Colonic mucosa (tissue), 4 donors: ENCODE measurements at regions not wholly inside any gene's neighbourhood (a gene's known extent, or its start where the extent isn't known, plus 50 kb on each side); places are given as distances from the start of the nearest gene placed in this dataset.

Experiments used
- DNase-seq: peaks from one replicate; pipeline ENCODE4 v3.0.0-alpha.2; 2020
- H3K27ac ChIP-seq: fragments of 200-600 bp; one replicate; pipeline ENCODE4 v1.8.0; 2021
- H3K27me3 ChIP-seq: fragments of 200-600 bp; one replicate; pipeline ENCODE4 v1.8.0; 2021
- H3K36me3 ChIP-seq: fragments of 200-600 bp; one replicate; pipeline ENCODE4 v1.8.0; 2021
- H3K4me1 ChIP-seq: fragments of 200-600 bp; one replicate; pipeline ENCODE4 v1.8.0; 2021; ENCODE audit warnings: mild to moderate bottlenecking
- H3K4me3 ChIP-seq: fragments of 200-600 bp; one replicate; pipeline ENCODE4 v1.8.0; 2021
- H3K9ac ChIP-seq, 2 donors: one replicate each; pipeline ENCODE4 v1.7.0; 2013; ENCODE audit warnings: control low read depth in 2 of 2, low read depth in 2 of 2, low read length in 2 of 2
- H3K9me3 ChIP-seq: fragments of 200-600 bp; one replicate; pipeline ENCODE4 v1.8.0; 2021
- intact Hi-C: fragments of 100-400 bp; cut with DNase I; formaldehyde crosslinking; loops from one replicate; pipeline ENCODE4 v1.14.1; 2022
- TF ChIP-seq, protein P1 (sequence below): fragments of 200-600 bp; IDR thresholded peaks from one replicate; pipeline ENCODE4 v1.8.0; 2022; ENCODE audit warnings: antibody characterized with exemption, mild to moderate bottlenecking
- donor health status: healthy.
- donor health status: DM: no; HTN: no; CAD: no.
- donor health status: DM: no; HTN: no; CAD: no.

- Histone ChIP-seq H3K27me3 (no peaks in the 10 kb centered on the region), H3K27ac (no peak overlapping the region), H3K4me3 (no peak overlapping the region), H3K36me3 (no peaks in the 10 kb centered on the region), H3K9ac (no peak overlapping the region), H3K9me3 (no peaks in the 10 kb centered on the region), H3K4me1 (no peaks in the 10 kb centered on the region)
- no peak for DNase-seq
- intact Hi-C loops = no loop called here
- TF ChIP-seq, protein P1, sequence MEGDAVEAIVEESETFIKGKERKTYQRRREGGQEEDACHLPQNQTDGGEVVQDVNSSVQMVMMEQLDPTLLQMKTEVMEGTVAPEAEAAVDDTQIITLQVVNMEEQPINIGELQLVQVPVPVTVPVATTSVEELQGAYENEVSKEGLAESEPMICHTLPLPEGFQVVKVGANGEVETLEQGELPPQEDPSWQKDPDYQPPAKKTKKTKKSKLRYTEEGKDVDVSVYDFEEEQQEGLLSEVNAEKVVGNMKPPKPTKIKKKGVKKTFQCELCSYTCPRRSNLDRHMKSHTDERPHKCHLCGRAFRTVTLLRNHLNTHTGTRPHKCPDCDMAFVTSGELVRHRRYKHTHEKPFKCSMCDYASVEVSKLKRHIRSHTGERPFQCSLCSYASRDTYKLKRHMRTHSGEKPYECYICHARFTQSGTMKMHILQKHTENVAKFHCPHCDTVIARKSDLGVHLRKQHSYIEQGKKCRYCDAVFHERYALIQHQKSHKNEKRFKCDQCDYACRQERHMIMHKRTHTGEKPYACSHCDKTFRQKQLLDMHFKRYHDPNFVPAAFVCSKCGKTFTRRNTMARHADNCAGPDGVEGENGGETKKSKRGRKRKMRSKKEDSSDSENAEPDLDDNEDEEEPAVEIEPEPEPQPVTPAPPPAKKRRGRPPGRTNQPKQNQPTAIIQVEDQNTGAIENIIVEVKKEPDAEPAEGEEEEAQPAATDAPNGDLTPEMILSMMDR = no peak
Observed at GRCh38 chr16:48970216-48970615, 311.4 kb downstream of the CBLN1 start.

DNA sequence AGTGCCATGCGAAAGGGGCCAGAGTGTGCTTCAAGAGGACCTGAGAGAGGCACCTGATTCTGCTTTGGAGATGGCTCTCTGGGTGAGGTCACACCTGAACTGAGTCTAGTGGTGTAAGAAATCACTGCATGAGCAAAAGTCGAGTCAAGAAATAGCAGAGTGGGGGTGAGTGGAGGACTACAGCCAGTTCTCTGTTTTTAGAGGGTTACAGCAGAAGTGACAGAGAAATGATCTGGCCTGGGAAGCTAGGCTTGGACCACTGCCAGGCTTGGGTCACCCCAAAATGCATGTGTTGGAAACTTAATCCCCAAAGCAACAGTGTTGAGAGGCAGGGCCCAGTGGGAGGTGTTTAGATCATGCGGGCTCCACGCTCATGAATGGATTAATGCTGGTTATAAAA, 312.0 kb downstream of the CBLN1 start:
- Histone ChIP-seq H3K9me3 (no peaks in the 10 kb centered on the region), H3K27ac (no peak overlapping the region), H3K27me3 (no peaks in the 10 kb centered on the region), H3K4me3 (no peak overlapping the region), H3K9ac (no peak overlapping the region), H3K36me3 (no peaks in the 10 kb centered on the region), H3K4me1 (no peaks in the 10 kb centered on the region)
- no peak for DNase-seq
- intact Hi-C loops = no loop called here
- TF ChIP-seq, protein P1 = no peak

DNA sequence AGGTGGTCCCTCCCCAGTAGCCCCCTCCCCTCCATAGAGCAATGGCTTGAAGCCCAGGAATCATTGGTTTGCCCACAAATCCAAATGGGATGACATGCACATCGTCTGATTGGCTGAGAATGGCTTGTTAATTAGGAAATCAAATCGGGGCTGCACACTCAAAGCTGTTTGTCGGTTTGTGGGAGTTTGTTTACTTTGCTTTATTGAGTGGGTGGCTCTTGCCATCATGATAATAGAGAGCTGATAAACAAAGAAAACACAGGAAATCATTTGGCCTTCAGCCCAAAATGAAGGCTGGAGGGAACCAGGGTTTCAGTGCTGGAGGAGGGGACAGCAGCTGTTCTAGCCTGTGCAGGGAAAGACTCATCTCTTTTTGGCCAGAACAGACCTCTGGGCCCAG, 316.3 kb downstream of the CBLN1 start:
- Histone ChIP-seq H3K4me3 (no peak overlapping the region), H3K27ac (no peak overlapping the region), H3K9ac (no peak overlapping the region), H3K27me3 (no peaks in the 10 kb centered on the region), H3K9me3 (no peaks in the 10 kb centered on the region), H3K4me1 (no peaks in the 10 kb centered on the region), H3K36me3 (no peaks in the 10 kb centered on the region)
- intact Hi-C loops = no loop called here
- no peak for DNase-seq
- TF ChIP-seq, protein P1 = no peak

DNA sequence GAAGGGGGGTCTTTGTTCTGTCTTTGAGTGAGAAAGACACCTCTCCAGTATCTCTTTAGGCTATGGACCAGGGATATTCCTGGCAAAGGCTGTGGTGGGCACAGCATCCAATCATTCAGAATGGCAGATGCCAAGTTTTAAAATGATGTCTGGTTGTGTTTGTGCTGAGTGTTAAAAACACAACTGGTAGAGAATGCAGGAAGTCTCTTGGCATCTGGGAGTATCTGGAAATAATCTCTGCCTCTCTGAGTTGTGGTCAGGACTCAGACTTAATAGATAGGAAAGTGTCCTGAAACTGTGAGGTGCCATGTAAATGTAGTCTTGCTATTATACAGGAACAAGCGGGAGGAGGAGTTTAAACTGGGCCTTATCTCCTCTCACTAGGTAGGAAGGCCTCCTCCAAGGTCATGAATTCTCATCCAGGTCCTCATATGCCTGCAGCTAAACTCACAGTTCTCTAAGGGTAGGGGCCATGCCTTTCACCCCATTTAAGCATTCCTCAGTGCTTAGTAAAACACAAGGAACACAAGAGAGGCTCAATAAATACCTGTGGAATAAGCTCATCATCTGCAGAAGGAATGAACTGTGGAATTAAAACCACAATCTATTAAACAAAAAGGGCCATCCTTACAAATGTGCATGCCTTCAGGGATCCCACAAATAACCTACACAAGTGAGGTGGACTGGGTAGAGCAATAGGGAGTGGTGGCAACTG, 317.6 kb downstream of the CBLN1 start:
- Histone ChIP-seq H3K4me1 (no peaks in the 10 kb centered on the region), H3K27ac (no peak overlapping the region), H3K4me3 (no peak overlapping the region), H3K27me3 (no peaks in the 10 kb centered on the region), H3K36me3 (no peaks in the 10 kb centered on the region), H3K9me3 (no peaks in the 10 kb centered on the region), H3K9ac (no peak overlapping the region)
- TF ChIP-seq, protein P1 = no peak
- DNase-seq = no peak
- intact Hi-C loops = no loop called here

DNA sequence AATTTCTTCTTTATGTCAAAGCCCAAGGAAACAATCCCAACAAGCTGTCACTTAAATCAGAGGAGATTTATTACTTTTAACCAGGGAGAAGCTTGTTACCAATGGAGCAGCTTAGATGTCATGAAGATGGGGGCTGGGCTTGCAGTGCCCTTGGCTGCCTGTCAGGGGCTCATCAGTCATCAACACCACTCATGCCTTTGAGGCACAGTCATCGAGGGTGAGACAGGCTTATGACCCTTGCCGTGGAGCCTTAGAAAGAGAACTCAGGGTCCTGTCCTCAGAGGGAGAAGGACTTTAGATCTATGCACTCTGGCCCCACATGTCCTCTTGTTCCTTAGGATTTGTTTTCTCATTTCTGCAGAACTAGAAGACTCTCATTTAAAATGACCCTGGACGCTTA, 318.3 kb downstream of the CBLN1 start:
- Histone ChIP-seq H3K4me1 (no peaks in the 10 kb centered on the region), H3K27ac (no peak overlapping the region), H3K36me3 (no peaks in the 10 kb centered on the region), H3K9me3 (no peaks in the 10 kb centered on the region), H3K27me3 (no peaks in the 10 kb centered on the region), H3K9ac (no peak overlapping the region), H3K4me3 (no peak overlapping the region)
- intact Hi-C loops = no loop called here
- DNase-seq = no peak
- TF ChIP-seq, protein P1 = no peak
